ENCODE measurements at regions not wholly inside any gene's neighbourhood (a gene's known extent, or its start where the extent isn't known, plus 50 kb on each side); places are given as distances from the start of the nearest gene placed in this dataset.

- Histone ChIP-seq H3K36me3 (no peaks in the 10 kb centered on the region), H3K4me3 (no peak overlapping the region), H3K9me3 (no peaks in the 10 kb centered on the region), H3K27ac (no peak overlapping the region), H3K27me3 (no peaks in the 10 kb centered on the region), H3K4me1 (no peaks in the 10 kb centered on the region)
- intact Hi-C loops (cut with DNase I) = no loop called here
- DNase-seq (ENCODE audit: low spot score in 2 of 2) = no peak
- TF ChIP-seq CTCF (IDR thresholded peaks at IDR 0.05) = no peak
Observed at GRCh38 chr2:56860991-56861390, 677.2 kb downstream of the CCDC85A start.

- no peaks in the 10 kb centered on the region for H3K4me1 ChIP-seq
- H3K9me3 ChIP-seq = peaks cover 0 to 4% of the 10 kb centered on the region in 2 donors
- intact Hi-C loops (cut with DNase I) = no loop called here
- no peak for DNase-seq (ENCODE audit: low spot score in 2 of 2)
- no peak for TF ChIP-seq CTCF (IDR thresholded peaks at IDR 0.05)
- no peak overlapping the region for H3K27ac ChIP-seq
- no peak overlapping the region for H3K4me3 ChIP-seq
- H3K36me3 ChIP-seq = no peaks in the 10 kb centered on the region
- H3K27me3 ChIP-seq = no peaks in the 10 kb centered on the region
Observed at GRCh38 chr2:56871644-56872043, 687.9 kb downstream of the CCDC85A start.

GRCh38 chr2:56874717-56875116 is 690.9 kb downstream of the CCDC85A start:
- TF ChIP-seq CTCF (IDR thresholded peaks at IDR 0.05) = no peak

GRCh38 chr2:56889738-56890137 is 705.9 kb downstream of the CCDC85A start:
- no peak overlapping the region for H3K27ac ChIP-seq
- intact Hi-C loops (cut with DNase I) = no loop called here
- no peaks in the 10 kb centered on the region for H3K9me3 ChIP-seq
- no peaks in the 10 kb centered on the region for H3K27me3 ChIP-seq
- no peaks in the 10 kb centered on the region for H3K4me1 ChIP-seq
- no peak overlapping the region for H3K4me3 ChIP-seq
- no peak for TF ChIP-seq CTCF (IDR thresholded peaks at IDR 0.05)
- H3K36me3 ChIP-seq = no peaks in the 10 kb centered on the region
- no peak for DNase-seq (ENCODE audit: low spot score in 2 of 2)

More at GRCh38 chr2:56874717-56875116, 690.9 kb downstream of the CCDC85A start:
- intact Hi-C loops (cut with DNase I) = no loop called here
- H3K27me3 ChIP-seq = no peaks in the 10 kb centered on the region
- H3K4me1 ChIP-seq = no peaks in the 10 kb centered on the region
- no peak overlapping the region for H3K4me3 ChIP-seq
- H3K27ac ChIP-seq = no peak overlapping the region
- peaks cover 0 to 4% of the 10 kb centered on the region in 2 donors for H3K9me3 ChIP-seq
- H3K36me3 ChIP-seq = no peaks in the 10 kb centered on the region
- DNase-seq (ENCODE audit: low spot score in 2 of 2) = no peak

- no peak for DNase-seq (ENCODE audit: low spot score in 2 of 2)
- H3K36me3 ChIP-seq = no peaks in the 10 kb centered on the region
- no peak overlapping the region for H3K4me3 ChIP-seq
- no peaks in the 10 kb centered on the region for H3K4me1 ChIP-seq
- no peaks in the 10 kb centered on the region for H3K9me3 ChIP-seq
- TF ChIP-seq CTCF (IDR thresholded peaks at IDR 0.05) = no peak
- no peak overlapping the region for H3K27ac ChIP-seq
- intact Hi-C loops (cut with DNase I) = no loop called here
- no peaks in the 10 kb centered on the region for H3K27me3 ChIP-seq
Observed at GRCh38 chr2:56892382-56892781, 708.6 kb downstream of the CCDC85A start.

GRCh38 chr2:56898986-56899385 is 715.2 kb downstream of the CCDC85A start:
- Histone ChIP-seq H3K4me3 (no peak overlapping the region), H3K9me3 (no peaks in the 10 kb centered on the region), H3K27ac (no peak overlapping the region), H3K4me1 (no peaks in the 10 kb centered on the region), H3K36me3 (no peaks in the 10 kb centered on the region), H3K27me3 (no peaks in the 10 kb centered on the region)
- no peak for DNase-seq (ENCODE audit: low spot score in 2 of 2)
- intact Hi-C loops (cut with DNase I) = no loop called here
- no peak for TF ChIP-seq CTCF (IDR thresholded peaks at IDR 0.05)
